ENCODE measurements at regions not wholly inside any gene's neighbourhood (a gene's known extent, or its start where the extent isn't known, plus 50 kb on each side); places are given as distances from the start of the nearest gene placed in this dataset.

- TF ChIP-seq CTCF (IDR thresholded peaks at IDR 0.05; ENCODE audit: low read depth, low read length): no peak
- no peak overlapping the region for H3K4me3 ChIP-seq (ENCODE audit: low read depth, low read length)
Observed at GRCh38 chr2:199679883-199680282, 171.1 kb downstream of the FTCDNL1 start.

- no peak for TF ChIP-seq CTCF (IDR thresholded peaks at IDR 0.05; ENCODE audit: low read depth, low read length)
- no peak overlapping the region for H3K4me3 ChIP-seq (ENCODE audit: low read depth, low read length)
Observed at GRCh38 chr2:199677881-199678280, 173.1 kb downstream of the FTCDNL1 start.

- no peak overlapping the region for H3K4me3 ChIP-seq (ENCODE audit: low read depth, low read length)
- no peak for TF ChIP-seq CTCF (IDR thresholded peaks at IDR 0.05; ENCODE audit: low read depth, low read length)
Observed at GRCh38 chr2:199668645-199669044, 182.3 kb downstream of the FTCDNL1 start.

GRCh38 chr2:199663157-199663556, 187.8 kb downstream of the FTCDNL1 start:
- TF ChIP-seq CTCF (IDR thresholded peaks at IDR 0.05; ENCODE audit: low read depth, low read length): no peak
- no peak overlapping the region for H3K4me3 ChIP-seq (ENCODE audit: low read depth, low read length)

- H3K4me3 ChIP-seq (ENCODE audit: low read depth, low read length): no peak overlapping the region
- TF ChIP-seq CTCF (IDR thresholded peaks at IDR 0.05; ENCODE audit: low read depth, low read length): no peak
Observed at GRCh38 chr2:199662255-199662654, 188.7 kb downstream of the FTCDNL1 start.

GRCh38 chr2:199660167-199660566, 190.8 kb downstream of the FTCDNL1 start:
- no peak overlapping the region for H3K4me3 ChIP-seq (ENCODE audit: low read depth, low read length)
- no peak for TF ChIP-seq CTCF (IDR thresholded peaks at IDR 0.05; ENCODE audit: low read depth, low read length)

GRCh38 chr2:199659207-199659606, 191.8 kb downstream of the FTCDNL1 start:
- no peak overlapping the region for H3K4me3 ChIP-seq (ENCODE audit: low read depth, low read length)
- no peak for TF ChIP-seq CTCF (IDR thresholded peaks at IDR 0.05; ENCODE audit: low read depth, low read length)
